Type B pancreatic cell (in vitro differentiated cells): ENCODE measurements at regions not wholly inside any gene's neighbourhood (a gene's known extent, or its start where the extent isn't known, plus 50 kb on each side); places are given as distances from the start of the nearest gene placed in this dataset.

Source experiments
- DNase-seq: peaks from one replicate; pipeline ENCODE4 v3.0.0; 2021; ENCODE audit warnings: mixed read lengths; ENCODE audit not compliant: unreplicated experiment; ENCODE audit errors: extremely low spot score
- H3K27ac Mint-ChIP-seq: 2 replicates; pipeline ENCODE4 v1.8.0; 2021; ENCODE audit warnings: mild to moderate bottlenecking, mixed read lengths
- H3K27me3 Mint-ChIP-seq: 2 replicates; pipeline ENCODE4 v1.8.0; 2021; ENCODE audit warnings: mixed read lengths
- H3K36me3 Mint-ChIP-seq: 2 replicates; pipeline ENCODE4 v1.8.0; 2021; ENCODE audit warnings: mixed read lengths
- H3K4me1 Mint-ChIP-seq: one replicate; pipeline ENCODE4 v1.8.0; 2021; ENCODE audit warnings: mixed read lengths; ENCODE audit not compliant: unreplicated experiment
- H3K4me3 Mint-ChIP-seq: 2 replicates; pipeline ENCODE4 v1.8.0; 2021; ENCODE audit warnings: mild to moderate bottlenecking, mixed read lengths
- H3K9me3 Mint-ChIP-seq: 2 replicates; pipeline ENCODE4 v1.8.0; 2021; ENCODE audit warnings: mixed read lengths
- TF ChIP-seq, protein P1 (sequence below): fragments of 200-600 bp; sonication (generic); conservative IDR thresholded peaks from 2 replicates; pipeline ENCODE4 v1.5.0; 2021; ENCODE audit warnings: antibody characterized with exemption, mild to moderate bottlenecking

DNA sequence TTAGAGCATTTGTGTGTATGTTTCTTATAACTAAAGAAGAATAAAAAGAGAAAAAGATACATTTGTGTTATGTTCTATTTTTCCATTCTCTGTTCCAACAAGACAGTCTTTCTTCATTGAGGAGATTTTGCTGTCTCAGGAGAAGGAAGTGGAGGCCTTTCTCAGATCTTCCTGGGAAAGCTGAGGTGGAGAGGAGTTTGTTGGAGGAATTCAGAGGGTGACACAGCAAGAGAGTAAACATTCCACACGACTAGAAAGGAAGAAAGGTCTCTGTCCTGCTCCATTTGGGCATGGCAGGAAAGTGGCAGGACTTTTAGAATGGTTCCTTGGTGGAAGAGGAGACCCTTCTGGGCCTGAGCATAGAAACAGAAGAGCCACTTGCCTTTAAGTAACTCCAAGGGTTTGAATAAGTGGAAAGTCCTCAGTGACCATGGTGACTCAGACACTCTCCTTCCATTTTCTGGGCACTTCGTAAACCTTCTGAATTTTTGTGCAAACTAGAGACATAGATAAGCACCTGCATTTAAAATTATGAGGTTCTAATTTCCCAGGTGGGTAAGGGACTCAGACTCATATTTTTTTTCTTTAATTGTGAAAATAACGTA is 52.3 kb upstream of the COL5A2 start:
- no peaks in the 10 kb centered on the region for H3K4me1 Mint-ChIP-seq
- no peak for DNase-seq
- TF ChIP-seq, protein P1, sequence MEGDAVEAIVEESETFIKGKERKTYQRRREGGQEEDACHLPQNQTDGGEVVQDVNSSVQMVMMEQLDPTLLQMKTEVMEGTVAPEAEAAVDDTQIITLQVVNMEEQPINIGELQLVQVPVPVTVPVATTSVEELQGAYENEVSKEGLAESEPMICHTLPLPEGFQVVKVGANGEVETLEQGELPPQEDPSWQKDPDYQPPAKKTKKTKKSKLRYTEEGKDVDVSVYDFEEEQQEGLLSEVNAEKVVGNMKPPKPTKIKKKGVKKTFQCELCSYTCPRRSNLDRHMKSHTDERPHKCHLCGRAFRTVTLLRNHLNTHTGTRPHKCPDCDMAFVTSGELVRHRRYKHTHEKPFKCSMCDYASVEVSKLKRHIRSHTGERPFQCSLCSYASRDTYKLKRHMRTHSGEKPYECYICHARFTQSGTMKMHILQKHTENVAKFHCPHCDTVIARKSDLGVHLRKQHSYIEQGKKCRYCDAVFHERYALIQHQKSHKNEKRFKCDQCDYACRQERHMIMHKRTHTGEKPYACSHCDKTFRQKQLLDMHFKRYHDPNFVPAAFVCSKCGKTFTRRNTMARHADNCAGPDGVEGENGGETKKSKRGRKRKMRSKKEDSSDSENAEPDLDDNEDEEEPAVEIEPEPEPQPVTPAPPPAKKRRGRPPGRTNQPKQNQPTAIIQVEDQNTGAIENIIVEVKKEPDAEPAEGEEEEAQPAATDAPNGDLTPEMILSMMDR = no peak
- no peak overlapping the region for H3K4me3 Mint-ChIP-seq
- H3K9me3 Mint-ChIP-seq = no peaks in the 10 kb centered on the region
- no peak overlapping the region for H3K27ac Mint-ChIP-seq
- no peaks in the 10 kb centered on the region for H3K36me3 Mint-ChIP-seq
- H3K27me3 Mint-ChIP-seq = no peaks in the 10 kb centered on the region

DNA sequence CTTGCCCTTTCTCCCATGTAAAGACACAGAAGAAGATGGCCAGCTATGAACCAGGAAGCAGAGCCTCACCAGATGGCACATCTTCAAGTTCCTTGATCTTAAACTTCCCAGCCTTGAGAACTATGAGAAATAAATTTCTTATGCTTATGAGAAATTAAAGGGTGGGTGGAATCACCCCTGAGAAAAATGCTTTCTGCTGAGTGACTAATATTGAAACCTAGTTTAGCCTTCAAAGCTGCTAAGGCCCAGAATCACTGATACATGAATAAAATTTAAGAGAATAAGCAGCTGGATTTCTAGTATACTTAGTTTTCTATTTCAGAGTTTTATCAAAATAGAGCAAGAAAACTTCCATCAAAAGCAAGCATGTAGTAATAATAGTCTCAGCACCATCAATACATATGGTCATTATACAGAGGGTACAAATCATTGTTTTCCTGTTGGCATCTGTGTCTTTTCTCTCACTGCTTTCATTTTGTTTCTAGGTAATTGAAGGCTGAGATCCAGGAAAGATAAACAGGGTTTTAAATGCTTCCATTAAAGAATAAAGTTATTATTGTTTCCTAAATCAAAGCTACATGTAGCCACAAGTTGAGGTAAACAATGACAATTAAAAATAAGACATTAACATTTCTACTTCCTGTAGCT is 53.3 kb upstream of the COL5A2 start:
- Mint-ChIP-seq H3K36me3 (no peaks in the 10 kb centered on the region), H3K27ac (no peak overlapping the region), H3K4me1 (no peaks in the 10 kb centered on the region), H3K9me3 (no peaks in the 10 kb centered on the region), H3K4me3 (no peak overlapping the region), H3K27me3 (no peaks in the 10 kb centered on the region)
- DNase-seq = no peak
- TF ChIP-seq, protein P1 = no peak

DNA sequence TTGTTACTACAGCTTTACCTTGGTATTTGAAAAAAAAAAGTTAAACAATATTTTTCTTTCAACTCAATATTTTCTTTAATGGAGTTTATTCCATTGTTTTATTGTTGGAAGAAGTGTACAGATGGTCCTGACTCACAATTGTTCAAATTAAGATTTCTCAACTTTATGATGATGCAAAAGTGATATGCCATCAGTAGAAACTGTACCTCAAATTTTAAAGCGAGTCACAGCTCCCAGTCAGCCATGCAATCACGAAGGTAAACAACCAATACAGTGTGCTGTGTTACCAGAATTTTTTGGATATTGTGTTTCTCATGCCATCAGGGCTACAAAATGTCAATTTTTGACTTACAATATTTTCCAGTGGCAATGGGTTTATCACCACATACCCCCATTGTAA is 54.0 kb upstream of the COL5A2 start:
- Mint-ChIP-seq H3K27me3 (no peaks in the 10 kb centered on the region), H3K4me1 (no peaks in the 10 kb centered on the region), H3K4me3 (no peak overlapping the region), H3K36me3 (no peaks in the 10 kb centered on the region), H3K9me3 (no peaks in the 10 kb centered on the region), H3K27ac (no peak overlapping the region)
- no peak for DNase-seq
- TF ChIP-seq, protein P1 = no peak

DNA sequence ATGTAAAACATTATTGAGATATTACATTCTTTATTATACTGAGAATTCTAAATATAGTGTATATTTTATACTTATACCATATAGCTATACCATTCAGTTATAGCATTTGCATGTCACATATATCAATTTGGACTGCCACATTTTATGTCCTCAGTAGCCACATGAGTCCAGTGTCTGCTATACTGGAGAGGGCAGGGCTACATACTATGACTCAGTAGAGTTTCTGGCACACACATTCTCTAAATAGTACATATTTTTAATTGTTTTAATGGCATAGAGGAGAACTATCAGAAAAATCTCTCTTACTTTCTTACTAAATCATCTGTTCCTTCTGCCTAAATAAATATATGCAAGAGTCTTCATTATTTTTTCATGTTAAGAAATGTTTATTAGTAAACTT is 55.4 kb upstream of the COL5A2 start:
- Mint-ChIP-seq H3K27me3 (no peaks in the 10 kb centered on the region), H3K4me1 (no peaks in the 10 kb centered on the region), H3K4me3 (no peak overlapping the region), H3K9me3 (no peaks in the 10 kb centered on the region), H3K36me3 (no peaks in the 10 kb centered on the region), H3K27ac (no peak overlapping the region)
- TF ChIP-seq, protein P1 = no peak
- no peak for DNase-seq

DNA sequence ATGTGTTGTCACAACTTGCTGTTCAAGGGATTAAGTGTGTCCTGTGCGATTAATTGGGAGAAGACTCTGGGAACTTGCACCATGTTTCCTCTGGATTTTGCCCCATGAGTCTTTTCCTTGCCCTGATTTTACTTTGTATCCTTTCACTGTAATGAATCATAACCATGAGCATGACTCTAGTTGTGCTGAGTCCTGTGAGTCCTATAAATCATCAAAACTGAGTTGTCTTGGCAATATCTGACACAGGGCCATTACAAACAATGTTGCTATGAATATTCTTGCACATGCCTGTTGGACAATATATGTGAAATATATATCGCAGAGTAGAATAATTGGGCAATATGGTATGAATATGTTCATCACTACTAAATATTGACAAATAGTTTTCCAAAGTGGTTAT is 56.5 kb upstream of the COL5A2 start:
- H3K9me3 Mint-ChIP-seq = no peaks in the 10 kb centered on the region
- H3K36me3 Mint-ChIP-seq = no peaks in the 10 kb centered on the region
- no peak overlapping the region for H3K27ac Mint-ChIP-seq
- no peak overlapping the region for H3K4me3 Mint-ChIP-seq
- DNase-seq = no peak
- H3K27me3 Mint-ChIP-seq = no peaks in the 10 kb centered on the region
- no peaks in the 10 kb centered on the region for H3K4me1 Mint-ChIP-seq
- TF ChIP-seq, protein P1 = no peak
